T-helper 2 cell treated with Interferon-gamma antibody and Interleukin-4, amounts not matched to agents 5 μg/mL and 100 μg/mL, for 36 hours (primary cell): ENCODE measurements at regions not wholly inside any gene's neighbourhood (a gene's known extent, or its start where the extent isn't known, plus 50 kb on each side); places are given as distances from the start of the nearest gene placed in this dataset.

Source experiments
- DNase-seq: peaks from one replicate; pipeline ENCODE4 v3.0.0; 2021; ENCODE audit warnings: low spot score
- H3K27ac Mint-ChIP-seq: one replicate; pipeline ENCODE4 v1.8.0; 2021; ENCODE audit warnings: mild to moderate bottlenecking, mixed read lengths
- H3K27me3 Mint-ChIP-seq: one replicate; pipeline ENCODE4 v1.8.0; 2021; ENCODE audit warnings: low read depth, mixed read lengths
- H3K36me3 Mint-ChIP-seq: one replicate; pipeline ENCODE4 v1.8.0; 2021; ENCODE audit warnings: low read depth, mixed read lengths
- H3K4me1 Mint-ChIP-seq: one replicate; pipeline ENCODE4 v1.8.0; 2021; ENCODE audit warnings: low read depth, mixed read lengths
- H3K4me3 Mint-ChIP-seq: one replicate; pipeline ENCODE4 v1.8.0; 2022; ENCODE audit warnings: mild to moderate bottlenecking, moderate library complexity, mixed read lengths
- H3K9me3 Mint-ChIP-seq: one replicate; pipeline ENCODE4 v1.8.0; 2021; ENCODE audit warnings: mixed read lengths

DNA sequence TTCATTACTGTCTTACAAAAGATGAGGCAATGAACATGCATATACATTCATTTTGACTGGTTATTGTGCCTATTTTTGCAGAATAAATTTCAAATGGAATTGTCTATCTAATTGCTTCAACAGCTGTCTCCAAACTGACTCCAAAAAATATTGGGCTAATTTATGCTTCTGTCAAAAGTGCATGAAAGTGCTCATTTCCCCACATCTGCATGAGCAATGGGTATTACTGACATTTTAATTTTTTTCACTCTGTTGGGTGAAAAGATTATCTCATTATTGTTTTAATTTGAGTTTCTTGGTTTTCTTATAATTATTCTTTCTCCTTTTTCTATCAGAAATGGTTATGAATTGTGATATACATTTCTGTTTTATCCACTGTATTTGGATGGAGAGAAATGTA, 404.2 kb downstream of the QKI start:
- Mint-ChIP-seq H3K4me1 (peaks cover 2% of the 10 kb centered on the region), H3K27me3 (no peaks in the 10 kb centered on the region), H3K4me3 (no peak overlapping the region)

DNA sequence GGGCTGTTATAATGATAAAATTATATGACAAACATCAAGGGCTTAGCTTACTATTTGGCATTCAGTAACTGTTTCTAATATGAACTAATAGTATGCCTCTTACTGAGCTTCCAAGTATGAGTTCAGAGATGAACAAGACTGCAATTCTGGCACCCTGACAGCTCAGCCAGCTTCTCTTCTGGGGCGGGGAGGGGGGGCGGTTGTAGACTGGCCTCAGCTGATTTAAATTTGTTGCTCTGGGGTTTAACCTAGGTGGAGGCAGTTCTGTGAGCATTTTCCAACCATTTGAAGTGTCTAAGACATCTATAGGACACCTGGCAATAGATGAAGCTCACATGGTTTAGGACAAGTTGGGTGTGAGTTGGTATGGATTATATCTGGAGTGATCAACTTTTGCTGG, 401.9 kb downstream of the QKI start:
- H3K4me3 Mint-ChIP-seq, result no peak overlapping the region
- peaks cover 2% of the 10 kb centered on the region for H3K4me1 Mint-ChIP-seq
- no peaks in the 10 kb centered on the region for H3K36me3 Mint-ChIP-seq
- H3K27ac Mint-ChIP-seq, result no peak overlapping the region
- no peak for DNase-seq
- no peaks in the 10 kb centered on the region for H3K9me3 Mint-ChIP-seq
- H3K27me3 Mint-ChIP-seq, result no peaks in the 10 kb centered on the region

More for the DNA sequence above, 404.2 kb downstream of the QKI start:
- no peaks in the 10 kb centered on the region for H3K9me3 Mint-ChIP-seq
- no peaks in the 10 kb centered on the region for H3K36me3 Mint-ChIP-seq
- H3K27ac Mint-ChIP-seq, result no peak overlapping the region
- no peak for DNase-seq

DNA sequence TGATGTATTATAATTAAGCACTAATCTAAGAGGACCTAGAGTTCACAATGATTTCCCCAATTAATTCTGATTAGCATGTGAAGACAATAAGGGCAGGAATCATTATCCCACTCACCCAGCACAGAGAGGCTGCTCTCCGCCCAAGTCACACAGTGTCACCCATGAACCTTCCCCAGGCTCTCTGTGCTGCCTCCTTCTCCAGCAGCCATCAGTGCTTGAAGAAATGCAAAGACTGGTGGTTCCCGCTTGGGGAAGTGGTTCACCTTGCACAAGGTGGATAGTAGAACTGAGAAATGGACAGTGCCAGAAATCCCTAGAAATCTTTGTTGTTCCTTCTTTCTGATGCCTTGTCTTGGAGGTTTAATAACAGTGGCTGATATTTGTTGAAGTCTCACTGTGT, 401.3 kb downstream of the QKI start:
- Mint-ChIP-seq H3K9me3 (no peaks in the 10 kb centered on the region), H3K4me1 (peaks cover 2% of the 10 kb centered on the region), H3K27ac (no peak overlapping the region), H3K4me3 (no peak overlapping the region), H3K36me3 (no peaks in the 10 kb centered on the region), H3K27me3 (no peaks in the 10 kb centered on the region)
- no peak for DNase-seq

DNA sequence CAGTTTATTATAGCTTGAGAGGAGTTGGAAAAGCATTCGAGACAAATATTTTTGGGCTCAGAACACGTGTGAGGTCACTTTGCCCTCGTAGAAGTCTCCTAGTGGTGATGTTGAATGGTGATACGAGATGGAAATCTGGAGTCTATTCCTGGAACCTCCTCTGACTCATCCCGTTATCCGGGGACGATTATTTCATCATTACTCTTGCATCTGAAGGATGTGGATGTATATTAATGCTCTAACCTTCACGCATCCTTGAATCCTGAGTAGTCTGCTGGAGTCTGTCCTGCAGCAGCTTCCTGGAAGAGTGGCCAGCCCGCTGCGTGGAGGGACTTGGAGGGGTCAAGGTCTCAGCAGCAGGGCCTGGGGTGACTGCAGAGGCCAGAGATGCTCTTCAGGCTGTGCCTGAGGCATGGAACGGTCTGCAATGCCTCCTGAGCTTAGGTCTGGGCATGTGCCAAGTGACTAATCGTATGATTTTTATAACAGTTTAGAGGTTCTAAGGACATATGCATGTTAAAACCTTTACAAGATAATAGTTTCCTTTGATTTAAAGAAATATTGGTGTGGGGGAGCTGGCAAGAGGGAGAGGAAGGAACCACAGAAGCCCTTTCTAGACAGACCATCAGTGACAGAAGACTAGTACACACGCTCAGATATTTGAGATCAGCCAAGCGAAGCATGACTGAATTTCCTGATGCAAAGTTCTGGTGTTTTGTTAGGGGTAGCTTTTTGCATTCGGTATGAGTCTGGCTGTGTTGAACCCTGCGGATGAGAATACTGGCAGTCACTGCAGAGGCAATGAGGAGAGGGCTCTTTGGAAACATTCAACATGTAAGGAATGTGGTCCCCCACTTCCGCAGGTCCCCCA, 400.2 kb downstream of the QKI start:
- DNase-seq, result no peak
- Mint-ChIP-seq H3K4me3 (no peak overlapping the region), H3K4me1 (peaks cover 2% of the 10 kb centered on the region), H3K9me3 (no peaks in the 10 kb centered on the region), H3K27ac (no peak overlapping the region), H3K36me3 (no peaks in the 10 kb centered on the region), H3K27me3 (no peaks in the 10 kb centered on the region)

DNA sequence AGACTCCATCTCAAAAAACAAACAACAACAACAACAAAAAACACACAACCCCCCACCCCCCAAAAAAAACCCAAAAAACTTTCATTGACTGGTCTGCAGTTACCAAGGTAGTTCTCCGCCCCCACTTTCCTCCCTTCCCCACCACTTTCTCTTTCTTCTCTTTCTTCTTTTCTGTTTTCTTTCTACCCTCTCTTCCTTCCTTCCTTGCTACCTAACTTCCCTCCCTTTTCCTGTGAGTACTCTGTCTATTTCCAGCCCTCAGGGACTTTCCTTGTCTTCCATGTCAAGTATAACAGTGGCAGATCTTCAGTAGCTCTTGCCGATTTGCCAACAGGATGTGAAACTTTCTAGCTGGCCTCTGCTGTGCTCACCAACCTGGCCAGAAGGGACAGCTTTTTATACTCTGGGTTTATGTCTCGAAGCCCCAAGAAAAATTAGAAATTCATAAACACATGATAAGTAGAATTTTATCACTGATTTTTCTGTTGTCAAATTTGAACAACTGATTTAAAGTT, 399.5 kb downstream of the QKI start:
- no peaks in the 10 kb centered on the region for H3K36me3 Mint-ChIP-seq
- H3K27ac Mint-ChIP-seq, result no peak overlapping the region
- H3K4me1 Mint-ChIP-seq, result peaks cover 2% of the 10 kb centered on the region
- no peak overlapping the region for H3K4me3 Mint-ChIP-seq
- no peaks in the 10 kb centered on the region for H3K9me3 Mint-ChIP-seq
- no peak for DNase-seq
- H3K27me3 Mint-ChIP-seq, result no peaks in the 10 kb centered on the region

DNA sequence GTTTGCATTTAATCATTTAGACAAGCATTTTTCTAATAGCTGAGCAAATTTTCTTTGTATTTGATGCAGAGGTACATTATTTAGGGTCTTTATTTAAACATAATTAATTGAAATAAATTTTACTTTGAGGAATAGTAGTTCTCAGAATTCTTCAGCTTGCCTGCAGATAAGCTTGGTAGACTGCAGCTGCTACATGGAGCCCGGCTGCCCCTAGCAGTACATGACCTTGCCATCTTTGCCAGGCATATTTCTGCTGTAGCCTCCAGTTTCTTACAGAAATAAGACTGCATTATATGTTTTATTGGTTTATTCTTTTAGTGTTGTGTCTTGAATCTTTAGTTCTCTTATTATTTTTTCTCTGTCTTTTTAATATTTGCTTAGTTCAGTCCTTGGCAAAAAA, 396.8 kb downstream of the QKI start:
- Mint-ChIP-seq H3K9me3 (no peaks in the 10 kb centered on the region), H3K27ac (no peak overlapping the region), H3K36me3 (no peaks in the 10 kb centered on the region), H3K4me3 (no peak overlapping the region), H3K27me3 (no peaks in the 10 kb centered on the region), H3K4me1 (peaks cover 2% of the 10 kb centered on the region)
- no peak for DNase-seq

DNA sequence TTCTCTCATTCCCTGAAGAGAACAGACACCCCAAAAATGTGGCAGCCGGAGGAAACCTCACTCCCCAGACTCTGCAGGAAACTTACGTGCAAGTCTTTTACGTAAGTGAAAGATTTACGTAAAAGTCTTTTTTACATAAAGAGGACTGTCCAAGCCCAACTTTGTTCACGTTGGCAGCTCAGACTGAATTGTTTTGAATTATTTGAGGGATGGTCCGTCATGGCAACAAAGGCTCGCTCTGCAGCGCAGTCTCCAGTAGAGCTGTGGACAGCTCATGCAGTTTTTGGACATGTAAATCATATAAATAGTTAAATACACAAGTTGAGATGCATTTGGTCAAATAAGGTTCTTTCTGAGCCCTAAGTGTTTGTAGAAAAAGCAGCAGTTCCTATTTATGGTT, 394.8 kb downstream of the QKI start:
- no peaks in the 10 kb centered on the region for H3K36me3 Mint-ChIP-seq
- no peak for DNase-seq
- H3K27ac Mint-ChIP-seq, result no peak overlapping the region
- no peaks in the 10 kb centered on the region for H3K9me3 Mint-ChIP-seq
- peaks cover 2% of the 10 kb centered on the region for H3K4me1 Mint-ChIP-seq
- no peak overlapping the region for H3K4me3 Mint-ChIP-seq
- no peaks in the 10 kb centered on the region for H3K27me3 Mint-ChIP-seq

DNA sequence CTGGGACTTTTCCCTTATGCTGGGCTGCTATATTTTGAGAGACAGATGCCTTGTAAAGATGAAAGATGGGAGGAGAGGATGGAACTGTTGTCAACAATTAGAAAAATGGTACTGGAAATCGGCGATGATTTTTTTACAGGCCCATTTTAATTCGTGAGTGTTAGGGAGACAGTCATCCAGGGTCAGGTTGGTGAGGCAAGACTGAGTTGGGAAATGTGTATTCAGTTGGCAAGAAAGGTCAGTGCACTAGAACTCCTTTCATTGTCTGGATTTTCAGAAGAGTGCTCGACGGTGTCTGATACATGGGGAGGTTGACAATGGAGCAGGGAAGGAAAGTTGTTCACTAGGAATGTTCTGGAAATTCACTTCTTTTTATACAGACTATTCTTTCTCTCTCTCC, 394.4 kb downstream of the QKI start:
- Mint-ChIP-seq H3K4me3 (no peak overlapping the region), H3K27me3 (no peaks in the 10 kb centered on the region), H3K9me3 (no peaks in the 10 kb centered on the region), H3K36me3 (no peaks in the 10 kb centered on the region), H3K27ac (no peak overlapping the region), H3K4me1 (no peaks in the 10 kb centered on the region)
- no peak for DNase-seq

DNA sequence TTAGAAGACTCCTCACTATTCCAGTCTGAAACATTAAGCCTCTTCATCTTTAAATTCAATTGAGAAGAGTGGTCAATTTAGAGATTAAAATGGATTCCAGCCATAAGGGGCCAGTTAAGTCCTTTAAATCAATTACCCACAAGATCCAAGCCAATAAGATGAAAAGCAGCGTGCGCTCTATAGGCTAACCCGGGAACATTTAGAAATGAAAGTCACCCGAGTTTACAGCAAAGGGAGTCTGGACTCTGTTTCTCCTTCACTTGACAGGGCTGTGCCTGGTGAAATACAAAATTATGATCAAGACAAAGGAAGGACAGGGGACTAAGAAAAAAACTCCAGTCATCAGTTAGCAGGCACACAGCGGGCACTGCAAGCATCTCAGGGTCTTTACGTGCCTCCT, 393.7 kb downstream of the QKI start:
- no peaks in the 10 kb centered on the region for H3K27me3 Mint-ChIP-seq
- H3K27ac Mint-ChIP-seq, result no peak overlapping the region
- no peak overlapping the region for H3K4me3 Mint-ChIP-seq
- H3K9me3 Mint-ChIP-seq, result no peaks in the 10 kb centered on the region
- H3K36me3 Mint-ChIP-seq, result no peaks in the 10 kb centered on the region
- no peaks in the 10 kb centered on the region for H3K4me1 Mint-ChIP-seq
- DNase-seq, result no peak

DNA sequence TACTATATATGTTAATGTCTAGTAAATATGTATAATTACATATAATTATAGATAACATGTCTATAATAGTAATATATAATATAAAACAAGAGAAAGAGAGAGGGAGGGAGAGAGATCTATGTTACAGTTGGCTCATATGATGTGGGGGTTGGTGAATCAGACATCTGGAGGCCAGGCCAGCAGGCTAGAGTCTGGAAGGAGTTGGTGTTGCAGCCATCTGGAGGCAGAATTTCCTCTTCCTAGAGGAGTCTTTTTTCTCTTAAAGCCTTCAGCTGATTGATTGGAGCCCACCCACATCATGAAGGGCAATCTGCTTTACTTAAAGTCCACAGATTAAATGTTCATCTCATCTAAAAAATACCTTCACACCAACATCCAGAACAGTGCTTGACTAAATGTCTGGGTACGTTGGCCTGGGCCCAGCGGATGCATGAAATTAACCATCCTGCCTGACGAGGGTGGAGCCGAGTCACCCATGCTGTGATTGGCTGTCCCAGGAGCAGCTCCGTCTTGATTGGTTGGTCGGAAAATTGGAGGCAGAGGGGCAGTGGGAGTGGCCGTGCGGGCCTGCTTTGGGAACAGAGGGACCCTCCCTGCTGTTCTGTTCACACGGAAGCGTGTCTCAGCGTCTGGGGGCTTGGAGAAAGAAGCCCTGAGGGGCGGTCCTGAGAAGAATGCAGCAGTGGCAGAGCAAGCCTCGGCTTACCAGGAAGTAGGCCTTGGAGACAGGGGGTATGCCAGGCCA, 392.4 kb downstream of the QKI start:
- Mint-ChIP-seq H3K9me3 (no peaks in the 10 kb centered on the region), H3K27me3 (no peaks in the 10 kb centered on the region), H3K36me3 (no peaks in the 10 kb centered on the region), H3K4me1 (no peaks in the 10 kb centered on the region), H3K4me3 (no peak overlapping the region), H3K27ac (no peak overlapping the region)
- no peak for DNase-seq

DNA sequence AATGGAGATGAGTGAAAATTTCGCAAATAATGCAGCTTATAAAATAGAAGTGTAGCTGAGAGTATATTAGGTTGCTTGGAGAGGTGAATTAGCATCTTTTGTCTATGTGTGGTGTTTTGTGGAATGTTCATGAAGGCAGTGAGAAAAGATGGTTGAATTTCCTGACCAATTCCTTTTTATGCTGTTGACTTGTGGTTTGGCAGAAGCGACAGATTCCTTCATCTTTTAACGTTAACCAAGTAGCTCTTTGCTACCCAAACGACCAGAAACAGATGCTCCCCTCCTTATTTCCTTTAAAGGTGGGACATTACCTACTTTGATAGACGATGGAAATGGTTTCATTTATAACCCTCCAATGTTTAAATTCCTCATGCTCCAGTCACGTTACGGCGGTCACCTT, 390.5 kb downstream of the QKI start:
- Mint-ChIP-seq H3K36me3 (no peaks in the 10 kb centered on the region), H3K27me3 (no peaks in the 10 kb centered on the region), H3K9me3 (no peaks in the 10 kb centered on the region), H3K4me1 (no peaks in the 10 kb centered on the region), H3K4me3 (no peak overlapping the region), H3K27ac (no peak overlapping the region)
- DNase-seq, result no peak

DNA sequence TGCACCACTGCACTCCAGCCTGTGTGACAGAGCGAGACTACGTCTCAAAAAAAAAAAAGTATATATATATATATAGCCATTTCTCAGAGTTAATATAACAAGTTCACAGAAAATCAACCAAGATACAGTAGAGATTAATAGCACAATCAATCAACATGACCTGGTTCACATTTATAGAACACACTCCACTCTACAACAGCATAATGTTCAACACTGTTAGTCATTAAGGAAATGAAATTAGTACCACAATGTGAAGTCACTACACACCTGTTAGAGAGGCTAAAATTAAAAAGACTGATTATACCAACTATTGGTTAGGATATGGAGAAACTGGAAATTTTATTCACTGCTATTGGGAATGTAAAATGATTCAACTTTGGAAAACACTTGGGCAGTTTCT, 387.7 kb downstream of the QKI start:
- Mint-ChIP-seq H3K9me3 (no peaks in the 10 kb centered on the region), H3K36me3 (no peaks in the 10 kb centered on the region), H3K27me3 (no peaks in the 10 kb centered on the region), H3K4me3 (no peak overlapping the region), H3K27ac (no peak overlapping the region), H3K4me1 (no peaks in the 10 kb centered on the region)
- no peak for DNase-seq

DNA sequence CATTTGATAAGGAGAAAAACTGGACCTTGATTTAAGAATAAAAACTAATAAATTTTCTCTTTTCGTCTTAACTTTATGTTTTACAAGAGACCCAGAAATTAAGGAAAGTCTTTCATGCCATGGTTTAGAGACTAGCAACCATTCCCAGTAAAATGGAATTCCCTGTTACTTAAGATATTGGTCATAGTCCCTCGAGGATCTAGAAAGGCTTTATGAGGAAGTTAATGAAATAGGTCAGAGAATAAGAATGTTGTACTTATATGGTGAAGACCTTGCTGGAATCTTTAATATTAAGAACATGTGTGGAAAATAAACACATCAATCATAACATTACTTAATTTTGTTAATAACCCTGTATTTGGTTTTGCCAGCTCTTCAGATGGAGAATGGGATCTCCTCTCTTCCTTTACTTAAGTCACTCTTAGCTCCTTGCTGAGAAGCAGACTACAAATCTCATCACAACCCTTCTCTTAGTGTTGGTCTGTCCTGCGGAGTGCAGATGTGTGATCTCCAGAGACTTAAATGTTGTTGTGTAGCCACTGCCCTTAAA, 382.9 kb downstream of the QKI start:
- Mint-ChIP-seq H3K4me1 (no peaks in the 10 kb centered on the region), H3K4me3 (no peak overlapping the region), H3K9me3 (no peaks in the 10 kb centered on the region)

More for the DNA sequence above, 382.9 kb downstream of the QKI start:
- Mint-ChIP-seq H3K36me3 (no peaks in the 10 kb centered on the region), H3K27me3 (no peaks in the 10 kb centered on the region), H3K27ac (no peak overlapping the region)
- DNase-seq, result no peak
